KMS-11 (cell line): ENCODE measurements at regions not wholly inside any gene's neighbourhood (a gene's known extent, or its start where the extent isn't known, plus 50 kb on each side); places are given as distances from the start of the nearest gene placed in this dataset.

Experiments
- H2AFZ ChIP-seq: fragments of 200-600 bp; sonication (generic); 2 replicates; pipeline ENCODE4 v1.6.1; 2016; ENCODE audit warnings: antibody characterized with exemption, mixed run types, low read depth
- H3K27ac ChIP-seq: fragments of 200-600 bp; sonication (generic); 2 replicates; pipeline ENCODE4 v1.6.1; 2016; ENCODE audit warnings: mild to moderate bottlenecking, mixed run types
- H3K27me3 ChIP-seq: fragments of 200-600 bp; sonication (generic); 2 replicates; pipeline ENCODE4 v1.6.1; 2017; ENCODE audit warnings: mild to moderate bottlenecking, low read depth, mixed run types, moderate library complexity; ENCODE audit not compliant: insufficient read depth
- H3K36me3 ChIP-seq: fragments of 200-600 bp; sonication (generic); 2 replicates; pipeline ENCODE4 v1.6.1; 2017; ENCODE audit warnings: mild to moderate bottlenecking, mixed run types; ENCODE audit not compliant: insufficient read depth
- H3K4me1 ChIP-seq: fragments of 200-600 bp; sonication (generic); 2 replicates; pipeline ENCODE4 v1.6.1; 2016; ENCODE audit warnings: mild to moderate bottlenecking, low read depth, mixed run types; ENCODE audit not compliant: poor library complexity, severe bottlenecking
- H3K4me2 ChIP-seq: fragments of 200-600 bp; sonication (generic); 2 replicates; pipeline ENCODE4 v1.7.0; 2016; ENCODE audit warnings: mild to moderate bottlenecking, mixed run types
- H3K4me3 ChIP-seq: fragments of 200-600 bp; sonication (generic); IDR thresholded peaks from 2 replicates; pipeline ENCODE4 v1.6.1; 2017; ENCODE audit warnings: low read depth, low read length, mixed read lengths; ENCODE audit not compliant: insufficient read depth
- H3K79me2 ChIP-seq: fragments of 200-600 bp; sonication (generic); 2 replicates; pipeline ENCODE4 v1.6.1; 2016; ENCODE audit warnings: low read depth, mixed run types; ENCODE audit not compliant: insufficient read depth
- H3K9ac ChIP-seq: fragments of 200-600 bp; sonication (generic); 2 replicates; pipeline ENCODE4 v1.6.1; 2016; ENCODE audit warnings: mild to moderate bottlenecking, mixed run types
- H4K20me1 ChIP-seq: fragments of 200-600 bp; sonication (generic); 2 replicates; pipeline ENCODE4 v1.6.1; 2016; ENCODE audit warnings: mild to moderate bottlenecking, mixed run types; ENCODE audit not compliant: insufficient read depth
- TF ChIP-seq, protein P1 (sequence below): fragments of 200-600 bp; sonication (generic); conservative IDR thresholded peaks from 2 replicates; pipeline ENCODE4 v1.6.1; 2017; ENCODE audit warnings: low read depth, mild to moderate bottlenecking, antibody characterized with exemption, low read length, moderate library complexity, mixed read lengths

- Histone ChIP-seq H2AFZ (no peak overlapping the region), H3K36me3 (no peaks in the 10 kb centered on the region), H3K27me3 (no peaks in the 10 kb centered on the region), H4K20me1 (no peaks in the 10 kb centered on the region), H3K4me1 (no peaks in the 10 kb centered on the region), H3K9ac (no peak overlapping the region), H3K4me2 (no peak overlapping the region), H3K79me2 (no peaks in the 10 kb centered on the region), H3K4me3 (no peak overlapping the region), H3K27ac (no peak overlapping the region)
- TF ChIP-seq, protein P1, sequence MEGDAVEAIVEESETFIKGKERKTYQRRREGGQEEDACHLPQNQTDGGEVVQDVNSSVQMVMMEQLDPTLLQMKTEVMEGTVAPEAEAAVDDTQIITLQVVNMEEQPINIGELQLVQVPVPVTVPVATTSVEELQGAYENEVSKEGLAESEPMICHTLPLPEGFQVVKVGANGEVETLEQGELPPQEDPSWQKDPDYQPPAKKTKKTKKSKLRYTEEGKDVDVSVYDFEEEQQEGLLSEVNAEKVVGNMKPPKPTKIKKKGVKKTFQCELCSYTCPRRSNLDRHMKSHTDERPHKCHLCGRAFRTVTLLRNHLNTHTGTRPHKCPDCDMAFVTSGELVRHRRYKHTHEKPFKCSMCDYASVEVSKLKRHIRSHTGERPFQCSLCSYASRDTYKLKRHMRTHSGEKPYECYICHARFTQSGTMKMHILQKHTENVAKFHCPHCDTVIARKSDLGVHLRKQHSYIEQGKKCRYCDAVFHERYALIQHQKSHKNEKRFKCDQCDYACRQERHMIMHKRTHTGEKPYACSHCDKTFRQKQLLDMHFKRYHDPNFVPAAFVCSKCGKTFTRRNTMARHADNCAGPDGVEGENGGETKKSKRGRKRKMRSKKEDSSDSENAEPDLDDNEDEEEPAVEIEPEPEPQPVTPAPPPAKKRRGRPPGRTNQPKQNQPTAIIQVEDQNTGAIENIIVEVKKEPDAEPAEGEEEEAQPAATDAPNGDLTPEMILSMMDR, result no peak
Measured at GRCh38 chr1:55483523-55483922, 268.4 kb upstream of the USP24 start.

DNA sequence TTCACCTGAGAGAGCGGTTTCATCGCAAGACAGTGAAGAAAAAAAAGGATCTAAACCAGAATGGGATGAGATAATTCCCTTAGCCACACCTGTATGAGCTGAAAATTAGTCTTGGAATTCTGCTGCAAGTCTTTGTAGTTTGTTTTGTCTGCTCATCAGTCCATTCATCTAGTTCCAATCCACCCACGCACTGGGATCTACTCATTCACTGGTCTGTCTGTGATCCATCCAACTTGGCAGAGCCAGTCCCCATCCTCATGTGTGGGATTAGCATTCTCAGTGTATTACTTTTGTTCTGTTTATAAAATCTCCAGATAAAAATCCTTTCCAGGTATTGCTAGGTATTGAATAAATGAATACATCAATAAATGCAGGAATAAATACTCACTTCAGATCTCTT lies 266.5 kb upstream of the USP24 start:
- Histone ChIP-seq H3K4me3 (no peak overlapping the region), H4K20me1 (no peaks in the 10 kb centered on the region), H3K4me1 (no peaks in the 10 kb centered on the region), H3K79me2 (no peaks in the 10 kb centered on the region), H3K27me3 (no peaks in the 10 kb centered on the region), H3K9ac (no peak overlapping the region), H2AFZ (no peak overlapping the region), H3K4me2 (no peak overlapping the region), H3K27ac (no peak overlapping the region), H3K36me3 (no peaks in the 10 kb centered on the region)
- TF ChIP-seq, protein P1, result no peak

DNA sequence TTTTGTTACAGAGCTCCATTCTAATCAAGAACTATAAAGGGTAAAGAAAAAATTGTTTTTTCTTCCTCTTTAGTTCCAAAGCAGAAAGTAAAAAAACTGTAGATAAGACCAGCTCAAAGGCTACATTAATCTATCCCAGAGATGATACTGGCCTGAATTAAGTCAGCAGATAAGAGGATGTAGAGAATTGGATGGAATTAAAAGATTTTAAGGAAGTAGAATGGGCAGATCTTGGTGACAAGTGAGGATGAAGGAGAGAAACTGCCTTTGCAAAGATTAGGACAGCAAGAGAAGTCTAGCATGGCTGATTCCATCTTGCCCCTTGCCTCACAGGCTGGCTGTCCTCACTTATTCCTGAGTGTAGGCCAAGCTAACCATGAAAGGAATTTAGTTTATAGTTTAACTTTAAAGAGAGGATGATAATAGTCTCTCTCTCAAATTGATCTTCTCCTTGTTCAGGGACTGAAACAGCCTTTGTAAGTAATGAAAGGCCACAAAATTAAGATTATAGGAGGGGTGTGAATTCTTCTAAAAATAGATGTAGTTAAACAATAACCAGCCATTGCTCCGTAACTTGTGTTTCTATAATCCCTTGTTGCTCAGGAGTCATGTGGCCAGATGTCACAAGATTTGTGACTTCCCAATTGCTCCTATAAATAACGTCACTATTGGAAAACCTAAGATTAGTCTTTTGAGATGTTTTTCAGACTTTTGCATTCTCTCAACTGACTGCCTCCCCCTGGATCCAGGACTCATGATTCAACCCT lies 265.0 kb upstream of the USP24 start:
- Histone ChIP-seq H3K4me1 (no peaks in the 10 kb centered on the region), H4K20me1 (no peaks in the 10 kb centered on the region), H3K4me2 (no peak overlapping the region), H3K79me2 (no peaks in the 10 kb centered on the region), H3K27me3 (no peaks in the 10 kb centered on the region), H3K9ac (no peak overlapping the region), H3K36me3 (no peaks in the 10 kb centered on the region), H3K4me3 (no peak overlapping the region), H3K27ac (no peak overlapping the region), H2AFZ (no peak overlapping the region)
- TF ChIP-seq, protein P1, result no peak

DNA sequence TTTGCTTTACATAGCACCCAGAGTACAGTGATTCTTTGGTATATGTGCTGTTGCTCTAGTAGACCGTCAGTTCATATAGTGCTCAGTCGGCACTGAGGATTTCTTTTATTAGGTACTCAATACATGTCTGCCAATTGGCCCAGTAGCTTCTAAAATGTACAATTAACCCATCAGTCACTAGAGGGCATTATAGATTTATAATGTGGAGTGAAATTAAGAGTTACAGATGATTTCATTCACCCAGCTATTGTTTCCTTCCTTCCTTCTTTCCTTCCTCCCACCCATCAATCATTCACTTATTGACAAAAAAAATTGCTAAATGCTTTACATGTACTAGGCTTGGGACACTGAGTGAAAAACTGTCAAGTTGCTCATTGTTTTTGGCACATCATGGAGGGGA lies 263.6 kb upstream of the USP24 start:
- no peaks in the 10 kb centered on the region for H3K79me2 ChIP-seq
- H3K4me3 ChIP-seq, result no peak overlapping the region
- no peaks in the 10 kb centered on the region for H3K4me1 ChIP-seq
- H3K27me3 ChIP-seq, result no peaks in the 10 kb centered on the region
- no peak overlapping the region for H3K9ac ChIP-seq
- H3K27ac ChIP-seq, result no peak overlapping the region
- H4K20me1 ChIP-seq, result no peaks in the 10 kb centered on the region
- TF ChIP-seq, protein P1, result 0 out of 2 replicates have a peak, but pooled peaks have one; percentile 18
- no peaks in the 10 kb centered on the region for H3K36me3 ChIP-seq
- no peak overlapping the region for H2AFZ ChIP-seq
- no peak overlapping the region for H3K4me2 ChIP-seq
